Chondrocyte (in vitro differentiated cells): ENCODE measurements at regions not wholly inside any gene's neighbourhood (a gene's known extent, or its start where the extent isn't known, plus 50 kb on each side); places are given as distances from the start of the nearest gene placed in this dataset.

Experiments used
- DNase-seq: peaks from one replicate; pipeline ENCODE4 v3.0.0; 2021; ENCODE audit warnings: mixed read lengths, low spot score
- H3K27ac Mint-ChIP-seq: one replicate; pipeline ENCODE4 v1.8.0; 2021; ENCODE audit warnings: mild to moderate bottlenecking, moderate library complexity, mixed read lengths; ENCODE audit not compliant: unreplicated experiment
- H3K27me3 Mint-ChIP-seq: 2 replicates; pipeline ENCODE4 v1.8.0; 2021; ENCODE audit warnings: low read depth, mixed read lengths
- H3K36me3 Mint-ChIP-seq: 2 replicates; pipeline ENCODE4 v1.8.0; 2021; ENCODE audit warnings: low read depth, mixed read lengths
- H3K4me1 Mint-ChIP-seq: 2 replicates; pipeline ENCODE4 v1.8.0; 2021; ENCODE audit warnings: low read depth, mild to moderate bottlenecking, mixed read lengths
- H3K4me3 Mint-ChIP-seq: one replicate; pipeline ENCODE4 v1.8.0; 2021; ENCODE audit warnings: mild to moderate bottlenecking, moderate library complexity, mixed read lengths; ENCODE audit not compliant: unreplicated experiment
- H3K9me3 Mint-ChIP-seq: 2 replicates; pipeline ENCODE4 v1.8.0; 2021; ENCODE audit warnings: low read depth, mixed read lengths
- TF ChIP-seq, protein P1 (sequence below): fragments of 200-600 bp; sonication (generic); IDR thresholded peaks from 2 replicates; pipeline ENCODE4 v1.5.0; 2021; ENCODE audit warnings: antibody characterized with exemption, mild to moderate bottlenecking, moderate library complexity

DNA sequence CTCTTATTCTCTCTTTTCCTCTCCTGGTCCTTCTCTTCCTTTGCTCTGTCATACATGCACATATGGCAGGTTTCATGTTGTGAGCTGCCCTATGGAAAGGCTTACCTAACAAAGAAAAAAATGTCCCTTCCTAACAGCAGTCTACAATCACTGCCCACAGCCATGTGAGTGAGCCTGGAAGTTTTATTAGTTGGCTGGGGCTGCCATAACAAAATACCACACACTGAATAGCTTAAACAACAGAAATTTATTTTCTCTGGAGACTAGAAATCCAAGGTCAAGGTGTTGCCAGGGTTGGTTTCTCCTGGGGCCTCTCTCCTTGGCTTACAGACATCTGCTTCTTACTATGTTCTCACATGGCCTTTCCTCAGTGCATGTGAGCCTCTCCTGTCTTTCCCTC is 142.1 kb downstream of the TRIB2 start:
- TF ChIP-seq, protein P1, sequence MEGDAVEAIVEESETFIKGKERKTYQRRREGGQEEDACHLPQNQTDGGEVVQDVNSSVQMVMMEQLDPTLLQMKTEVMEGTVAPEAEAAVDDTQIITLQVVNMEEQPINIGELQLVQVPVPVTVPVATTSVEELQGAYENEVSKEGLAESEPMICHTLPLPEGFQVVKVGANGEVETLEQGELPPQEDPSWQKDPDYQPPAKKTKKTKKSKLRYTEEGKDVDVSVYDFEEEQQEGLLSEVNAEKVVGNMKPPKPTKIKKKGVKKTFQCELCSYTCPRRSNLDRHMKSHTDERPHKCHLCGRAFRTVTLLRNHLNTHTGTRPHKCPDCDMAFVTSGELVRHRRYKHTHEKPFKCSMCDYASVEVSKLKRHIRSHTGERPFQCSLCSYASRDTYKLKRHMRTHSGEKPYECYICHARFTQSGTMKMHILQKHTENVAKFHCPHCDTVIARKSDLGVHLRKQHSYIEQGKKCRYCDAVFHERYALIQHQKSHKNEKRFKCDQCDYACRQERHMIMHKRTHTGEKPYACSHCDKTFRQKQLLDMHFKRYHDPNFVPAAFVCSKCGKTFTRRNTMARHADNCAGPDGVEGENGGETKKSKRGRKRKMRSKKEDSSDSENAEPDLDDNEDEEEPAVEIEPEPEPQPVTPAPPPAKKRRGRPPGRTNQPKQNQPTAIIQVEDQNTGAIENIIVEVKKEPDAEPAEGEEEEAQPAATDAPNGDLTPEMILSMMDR, result no peak
- no peak for DNase-seq
- H3K27ac Mint-ChIP-seq, result no peak overlapping the region

DNA sequence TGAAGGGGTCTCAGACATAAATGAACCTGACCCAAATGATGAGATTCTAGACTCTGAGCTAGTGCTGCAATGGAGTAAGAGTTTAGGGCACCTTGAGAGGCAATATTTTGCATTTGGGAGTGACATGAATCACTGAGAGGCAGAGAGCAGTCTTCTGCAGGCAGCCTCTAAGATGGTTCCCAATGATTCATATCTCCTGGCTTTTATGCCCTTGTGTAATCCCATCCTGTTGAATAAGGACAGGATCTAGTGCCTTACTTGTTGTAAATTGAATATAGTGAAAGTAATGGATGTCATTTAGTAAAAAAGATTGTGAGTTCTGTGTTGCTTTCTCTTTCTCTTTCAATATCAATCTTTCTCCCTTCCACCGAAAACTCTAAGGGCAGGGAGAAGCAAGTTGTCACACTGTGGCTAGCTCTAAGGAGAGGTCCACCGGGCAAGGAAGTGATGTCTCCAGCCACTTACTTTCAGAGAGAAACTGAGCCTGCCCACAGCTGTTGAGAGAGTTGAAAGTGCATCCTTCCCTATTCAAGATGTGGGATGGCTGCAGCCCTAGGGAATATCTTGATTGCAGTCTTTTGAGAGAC is 144.7 kb downstream of the TRIB2 start:
- TF ChIP-seq, protein P1, result no peak
- Mint-ChIP-seq H3K36me3 (peaks cover 8% of the 10 kb centered on the region), H3K27ac (no peak overlapping the region), H3K9me3 (peaks cover 15% of the 10 kb centered on the region), H3K4me3 (no peak overlapping the region), H3K4me1 (no peaks in the 10 kb centered on the region), H3K27me3 (no peaks in the 10 kb centered on the region)
- DNase-seq, result no peak

More for the DNA sequence above, 142.1 kb downstream of the TRIB2 start:
- H3K4me1 Mint-ChIP-seq, result peaks cover 6% of the 10 kb centered on the region
- H3K4me3 Mint-ChIP-seq, result no peak overlapping the region
- H3K27me3 Mint-ChIP-seq, result no peaks in the 10 kb centered on the region
- H3K36me3 Mint-ChIP-seq, result peaks cover 4% of the 10 kb centered on the region
- peaks cover 10% of the 10 kb centered on the region for H3K9me3 Mint-ChIP-seq

DNA sequence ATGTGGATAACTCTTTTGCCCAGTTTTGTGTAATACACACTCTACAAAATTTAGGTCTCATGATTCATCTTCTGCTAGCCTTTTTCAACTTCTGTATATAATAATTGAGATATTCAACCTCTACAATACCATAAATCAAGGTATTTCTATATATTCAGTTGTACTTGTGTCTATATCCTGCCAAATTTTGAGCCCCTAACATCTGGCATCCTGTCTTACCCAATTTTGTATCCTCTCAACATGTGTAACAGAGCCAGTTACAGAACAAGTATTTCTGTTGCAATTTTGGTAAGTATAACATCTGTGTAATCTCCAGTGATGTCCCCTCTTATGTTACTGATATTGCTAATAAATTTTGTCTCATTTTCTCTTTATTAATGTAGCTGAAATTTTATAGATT is 145.8 kb downstream of the TRIB2 start:
- TF ChIP-seq, protein P1, result no peak
- Mint-ChIP-seq H3K27ac (no peak overlapping the region), H3K4me1 (peaks cover under 1% of the 10 kb centered on the region), H3K36me3 (peaks cover 8% of the 10 kb centered on the region), H3K27me3 (no peaks in the 10 kb centered on the region), H3K9me3 (peaks cover 15% of the 10 kb centered on the region), H3K4me3 (no peak overlapping the region)
- DNase-seq, result no peak

DNA sequence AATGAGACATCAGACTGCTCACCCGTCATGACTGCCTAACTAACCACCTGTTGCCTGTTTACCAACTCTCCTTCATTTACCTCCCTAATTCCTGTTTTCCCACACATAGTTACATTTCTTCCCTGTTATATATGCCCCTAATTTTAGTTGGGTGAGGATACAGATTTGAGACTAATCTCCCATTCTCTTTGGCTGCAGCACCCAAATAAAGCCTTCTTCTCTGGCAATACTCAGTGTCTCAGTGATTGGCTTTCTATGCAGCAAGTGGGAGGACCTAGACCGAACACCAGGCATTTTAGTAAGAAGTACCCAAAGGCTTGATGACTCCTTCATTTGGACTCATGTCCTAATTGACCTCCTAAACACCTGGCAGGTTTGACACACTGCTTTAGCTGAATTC is 147.2 kb downstream of the TRIB2 start:
- no peak overlapping the region for H3K4me3 Mint-ChIP-seq

DNA sequence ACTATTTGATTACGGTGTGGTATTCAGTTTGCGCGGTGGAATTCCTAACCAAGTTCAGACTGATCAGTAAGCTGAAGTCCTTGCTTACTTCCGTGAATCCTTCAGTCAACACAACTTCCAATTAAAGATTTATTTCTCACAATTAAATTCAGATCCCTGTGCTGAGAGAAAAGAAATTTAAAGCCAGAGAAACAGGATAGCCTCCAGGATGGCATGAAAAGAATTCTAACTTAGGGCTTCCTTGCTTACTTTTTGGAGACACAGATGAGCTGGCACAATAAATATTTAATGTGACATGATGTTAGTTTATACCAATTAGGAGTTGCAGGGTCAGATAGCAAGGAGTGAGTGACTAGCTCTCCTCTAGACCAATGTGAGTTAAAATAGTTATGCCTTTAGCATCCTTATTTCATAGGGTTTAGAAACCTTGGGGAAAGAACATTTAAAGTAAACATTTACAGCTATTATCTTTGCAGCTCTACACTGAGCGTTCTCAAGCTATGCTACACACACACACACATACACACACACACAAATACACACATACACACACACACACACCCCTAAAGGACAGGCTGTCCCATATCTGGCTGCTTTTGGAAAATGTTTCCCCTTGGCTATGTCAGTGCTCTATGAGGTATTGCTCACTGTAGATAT is 151.0 kb downstream of the TRIB2 start:
- Mint-ChIP-seq H3K4me1 (peaks cover 9% of the 10 kb centered on the region), H3K9me3 (peaks cover 10% of the 10 kb centered on the region), H3K36me3 (peaks cover 6% of the 10 kb centered on the region), H3K27ac (no peak overlapping the region), H3K27me3 (no peaks in the 10 kb centered on the region), H3K4me3 (no peak overlapping the region)
- TF ChIP-seq, protein P1, result no peak
- no peak for DNase-seq

More for the DNA sequence above, 147.2 kb downstream of the TRIB2 start:
- H3K36me3 Mint-ChIP-seq, result peaks cover 8% of the 10 kb centered on the region
- no peak overlapping the region for H3K27ac Mint-ChIP-seq
- H3K27me3 Mint-ChIP-seq, result no peaks in the 10 kb centered on the region
- DNase-seq, result no peak
- peaks cover 9% of the 10 kb centered on the region for H3K4me1 Mint-ChIP-seq
- H3K9me3 Mint-ChIP-seq, result peaks cover 15% of the 10 kb centered on the region
- TF ChIP-seq, protein P1, result no peak
